Spleen (tissue), 11 donors: ENCODE measurements at regions not wholly inside any gene's neighbourhood (a gene's known extent, or its start where the extent isn't known, plus 50 kb on each side); places are given as distances from the start of the nearest gene placed in this dataset.

Experiments used
- DNase-seq: peaks from one replicate; pipeline ENCODE4 v3.0.0-alpha.2; 2020
- H3K27ac ChIP-seq, 8 donors: fragments of 200-600 bp; sonication (generic) in 7 of 8; 1 replicate in 4 of 8; 2 replicates in 4 of 8; pipeline versions ENCODE4 v1.5.0 to v1.8.0; 2016 to 2021; ENCODE audit warnings: inconsistent platforms in 4 of 8, mild to moderate bottlenecking in 4 of 8, moderate library complexity in 1 of 8
- H3K27me3 ChIP-seq, 7 donors: fragments of 200-600 bp; sonication (generic) in 6 of 7; replicated peaks in 1 of 7; 1 replicate in 4 of 7; 2 replicates in 3 of 7; pipeline versions ENCODE4 v1.5.0 to v1.8.0; 2016 to 2021; ENCODE audit warnings: inconsistent platforms in 3 of 7, mild to moderate bottlenecking in 1 of 7
- H3K36me3 ChIP-seq, 6 donors: fragments of 200-600 bp; sonication (generic) in 5 of 6; 1 replicate in 4 of 6; 2 replicates in 2 of 6; pipeline versions ENCODE4 v1.5.0 to v1.8.0; 2016 to 2021; ENCODE audit warnings: inconsistent platforms in 2 of 6
- H3K4me1 ChIP-seq, 6 donors: fragments of 200-600 bp; sonication (generic) in 5 of 6; 1 replicate in 3 of 6; 2 replicates in 3 of 6; pipeline versions ENCODE4 v1.5.0 to v1.8.0; 2016 to 2021; ENCODE audit warnings: inconsistent platforms in 3 of 6
- H3K4me3 ChIP-seq, 8 donors: fragments of 200-600 bp; sonication (generic) in 7 of 8; 1 replicate in 4 of 8; 2 replicates in 4 of 8; pipeline versions ENCODE4 v1.5.0 to v1.8.0; 2016 to 2021; ENCODE audit warnings: inconsistent platforms in 4 of 8, mild to moderate bottlenecking in 4 of 8, moderate library complexity in 2 of 8
- H3K9me3 ChIP-seq, 8 donors: fragments of 200-600 bp; sonication (generic) in 7 of 8; 1 replicate in 4 of 8; 2 replicates in 4 of 8; pipeline versions ENCODE4 v1.5.0 to v1.8.0; 2016 to 2021; ENCODE audit warnings: inconsistent platforms in 4 of 8
- POLR2A ChIP-seq, 3 donors: fragments of 450-650 bp; IDR thresholded peaks; one replicate each; pipeline ENCODE4 v1.5.1; 2017; ENCODE audit warnings: antibody characterized with exemption in 3 of 3, mild to moderate bottlenecking in 1 of 3
- POLR2AphosphoS5 ChIP-seq, 3 donors: sonication (generic); formaldehyde crosslinking; IDR thresholded peaks; one replicate each; pipeline ENCODE4 v1.5.1; 2017; ENCODE audit warnings: antibody characterized with exemption in 3 of 3
- WGBS, 5 donors: extraction: QIAGEN DNeasy Blood & Tissue Kit in 3 of 5; methylation state at CpG; one replicate each; pipeline versions ENCODE4 v1.1.5 to v1.1.7; 2013 to 2018; 5-methylcytosine and 5-hydroxymethylcytosine counted together
- intact Hi-C: fragments of 100-400 bp; cut with DNase I; formaldehyde crosslinking; loops from one replicate; pipeline ENCODE4 v1.15.0; 2023; ENCODE audit warnings: low total_unique reads
- TF ChIP-seq, protein P1 (sequence below), 11 experiments: fragments of 200-600 bp in 7 of 11; fragments of 450-650 bp in 4 of 11; sonication (generic) in 4 of 11; IDR thresholded peaks in 8 of 11; conservative IDR thresholded peaks in 3 of 11; 1 replicate in 7 of 11; 2 replicates in 4 of 11; pipeline versions ENCODE4 v1.4.0 to v1.8.0; 2016 to 2021; ENCODE audit warnings: antibody characterized with exemption in 11 of 11, inconsistent platforms in 4 of 11, mild to moderate bottlenecking in 1 of 11
- donor health status: healthy with polysubstance abuse.
- donor health status: DM: no; HTN: no; CAD: no; lungs with moderate emphysema.
- donor health status: DM: no; HTN: no; CAD: no.
- donor health status: Bipolar disorder and iron deficiency.
- donor health status: healthy.
- donor health status: DM: no; HTN: no; CAD: no.
- donor health status: DM: yes; HTN: yes; CAD: no.

DNA sequence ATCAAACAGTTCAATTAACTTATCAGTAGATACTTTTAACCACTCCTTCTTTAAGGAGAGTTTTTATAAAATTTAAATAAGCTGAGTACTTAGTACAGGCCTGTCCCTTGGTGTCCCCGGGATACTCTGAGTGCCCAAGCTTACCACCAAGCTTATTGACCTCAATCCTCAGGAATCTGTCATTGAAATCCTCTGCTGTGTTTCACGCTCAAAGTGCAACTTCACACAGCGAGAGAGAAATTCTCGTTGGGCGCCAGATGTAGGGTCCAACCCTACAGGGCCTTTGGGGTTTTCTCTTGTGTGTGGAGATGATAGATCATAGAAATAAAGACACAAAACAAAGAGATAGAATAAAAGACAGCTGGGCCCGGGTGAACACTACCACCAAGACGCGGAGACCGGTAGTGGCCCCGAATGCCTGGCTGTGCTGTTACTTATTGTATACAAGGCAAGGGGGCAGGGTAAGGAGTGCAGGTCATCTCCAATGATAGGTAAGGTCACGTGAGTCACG, 65.3 kb upstream of the ARL4D start:
- TF ChIP-seq POLR2A (IDR thresholded peaks at IDR 0.05) (no peak), POLR2AphosphoS5 (IDR thresholded peaks at IDR 0.05) (no peak)
- TF ChIP-seq, protein P1, sequence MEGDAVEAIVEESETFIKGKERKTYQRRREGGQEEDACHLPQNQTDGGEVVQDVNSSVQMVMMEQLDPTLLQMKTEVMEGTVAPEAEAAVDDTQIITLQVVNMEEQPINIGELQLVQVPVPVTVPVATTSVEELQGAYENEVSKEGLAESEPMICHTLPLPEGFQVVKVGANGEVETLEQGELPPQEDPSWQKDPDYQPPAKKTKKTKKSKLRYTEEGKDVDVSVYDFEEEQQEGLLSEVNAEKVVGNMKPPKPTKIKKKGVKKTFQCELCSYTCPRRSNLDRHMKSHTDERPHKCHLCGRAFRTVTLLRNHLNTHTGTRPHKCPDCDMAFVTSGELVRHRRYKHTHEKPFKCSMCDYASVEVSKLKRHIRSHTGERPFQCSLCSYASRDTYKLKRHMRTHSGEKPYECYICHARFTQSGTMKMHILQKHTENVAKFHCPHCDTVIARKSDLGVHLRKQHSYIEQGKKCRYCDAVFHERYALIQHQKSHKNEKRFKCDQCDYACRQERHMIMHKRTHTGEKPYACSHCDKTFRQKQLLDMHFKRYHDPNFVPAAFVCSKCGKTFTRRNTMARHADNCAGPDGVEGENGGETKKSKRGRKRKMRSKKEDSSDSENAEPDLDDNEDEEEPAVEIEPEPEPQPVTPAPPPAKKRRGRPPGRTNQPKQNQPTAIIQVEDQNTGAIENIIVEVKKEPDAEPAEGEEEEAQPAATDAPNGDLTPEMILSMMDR (IDR thresholded peaks at IDR 0.05 in 8 of 11, conservative IDR thresholded peaks at IDR 0.05 in 3 of 11), result no peak
- H3K4me3 ChIP-seq, result no peak overlapping the region

DNA sequence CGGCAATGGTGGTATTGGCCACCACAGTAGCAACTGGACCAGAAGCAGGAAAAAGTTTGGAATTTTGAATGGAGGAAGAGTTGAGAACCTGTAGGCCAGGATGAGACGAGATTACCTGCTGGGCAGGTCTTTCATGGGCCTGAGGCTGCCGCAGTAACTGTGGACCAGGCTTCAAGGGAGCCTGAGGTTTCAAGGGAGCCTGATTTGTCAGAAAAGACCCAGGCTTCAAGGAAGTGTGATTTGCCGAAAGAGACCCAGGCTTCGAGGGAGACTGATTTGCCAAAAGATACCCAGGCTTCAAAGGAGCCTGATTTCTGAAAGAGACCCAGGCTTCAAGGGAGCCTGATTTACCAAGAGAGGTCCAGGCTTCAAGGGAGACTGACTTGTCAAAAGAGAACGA, 66.6 kb upstream of the ARL4D start:
- Histone ChIP-seq H3K27me3 (no peaks in the 10 kb centered on the region), H3K27ac (no peak overlapping the region), H3K4me1 (peaks cover 2 to 21% (median 14%) of the 10 kb centered on the region in 6 donors), H3K36me3 (no peaks in the 10 kb centered on the region), H3K9me3 (no peaks in the 10 kb centered on the region), H3K4me3 (no peak overlapping the region)
- no peak for DNase-seq
- 82 to 96% (median 91%) methylated on average over 6 of the region's 6 CpGs for WGBS, 5 donors
- intact Hi-C loops, result no loop called here
- no peak for TF ChIP-seq POLR2AphosphoS5 (IDR thresholded peaks at IDR 0.05)
- TF ChIP-seq, protein P1 (IDR thresholded peaks at IDR 0.05 in 8 of 11, conservative IDR thresholded peaks at IDR 0.05 in 3 of 11), result no peak

More for the DNA sequence above, 65.3 kb upstream of the ARL4D start:
- Histone ChIP-seq H3K9me3 (no peaks in the 10 kb centered on the region), H3K4me1 (peaks cover 2 to 22% (median 14%) of the 10 kb centered on the region in 6 donors), H3K27ac (peak overlapping the region in 2 of 8 donors; percentile 23 to 45), H3K36me3 (no peaks in the 10 kb centered on the region), H3K27me3 (no peaks in the 10 kb centered on the region)
- intact Hi-C loops, result no loop called here
- 83 to 92% (median 87%) methylated on average over 12 of the region's 12 CpGs for WGBS, 5 donors
- no peak for DNase-seq

DNA sequence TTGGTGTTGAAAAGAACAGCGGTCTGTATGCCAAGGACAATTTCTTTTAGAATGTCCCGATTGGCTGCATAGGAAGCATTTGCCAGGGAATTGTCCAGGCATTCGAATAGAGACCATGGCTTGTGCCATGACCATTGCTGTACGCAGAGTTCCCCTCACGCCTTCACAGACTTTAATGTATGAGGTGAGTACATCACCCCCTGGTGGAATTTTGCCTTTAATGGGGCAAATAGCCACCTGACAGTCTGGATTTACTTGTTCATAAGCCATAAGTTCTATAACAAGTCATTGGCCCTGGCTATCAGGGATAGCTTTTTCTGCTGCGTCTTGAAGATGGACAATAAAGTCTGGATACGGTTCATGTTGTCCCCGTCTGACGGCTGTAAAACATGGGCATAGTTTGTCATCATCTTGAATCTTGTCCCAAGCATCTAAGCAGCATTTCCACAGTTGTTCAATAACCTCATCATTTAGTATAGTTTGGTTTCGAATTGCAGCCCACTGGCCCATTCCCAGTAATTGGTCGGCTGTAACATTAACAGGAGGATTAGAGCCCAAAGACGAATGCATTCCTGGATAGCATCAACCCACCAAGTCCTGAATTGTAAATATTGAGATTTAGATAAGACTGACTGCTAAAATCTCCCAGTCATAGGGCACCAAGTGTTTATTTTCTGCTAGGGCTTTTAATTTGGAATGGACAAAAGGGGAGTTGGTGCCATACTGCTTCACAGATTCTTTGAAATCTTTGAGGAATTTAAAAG, 67.7 kb upstream of the ARL4D start:
- intact Hi-C loops, result no loop called here
- DNase-seq, result no peak
- peaks cover 2 to 21% (median 14%) of the 10 kb centered on the region in 6 donors for H3K4me1 ChIP-seq
- no peaks in the 10 kb centered on the region for H3K36me3 ChIP-seq
- H3K27me3 ChIP-seq, result no peaks in the 10 kb centered on the region
- WGBS, 5 donors, result 80 to 88% (median 83%) methylated on average over 12 of the region's 12 CpGs
- no peak overlapping the region for H3K4me3 ChIP-seq
- no peak for TF ChIP-seq POLR2A (IDR thresholded peaks at IDR 0.05)
- TF ChIP-seq, protein P1 (IDR thresholded peaks at IDR 0.05 in 8 of 11, conservative IDR thresholded peaks at IDR 0.05 in 3 of 11), result no peak
- no peak for TF ChIP-seq POLR2AphosphoS5 (IDR thresholded peaks at IDR 0.05)
- H3K9me3 ChIP-seq, result no peaks in the 10 kb centered on the region
- H3K27ac ChIP-seq, result no peak overlapping the region

DNA sequence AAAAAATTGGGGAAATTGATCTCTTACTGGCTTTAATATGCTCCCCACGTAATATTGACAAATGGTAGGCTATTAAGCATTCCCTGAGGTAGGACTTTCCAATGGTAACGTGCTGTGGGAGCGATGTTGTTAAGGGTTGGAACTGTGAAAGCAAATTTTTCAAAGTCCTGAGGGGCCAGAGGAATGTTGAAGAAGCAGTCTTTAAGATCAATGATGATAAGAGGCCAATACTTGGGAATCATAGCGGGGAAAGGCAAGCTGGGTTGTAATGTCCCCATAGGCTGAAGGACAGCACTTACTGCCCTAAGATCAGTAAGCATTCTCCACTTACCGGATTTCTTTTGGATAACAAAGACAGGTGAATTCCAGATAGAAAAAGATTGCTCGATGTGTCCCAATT, 69.6 kb upstream of the ARL4D start:
- no peaks in the 10 kb centered on the region for H3K27me3 ChIP-seq
- H3K4me3 ChIP-seq, result no peak overlapping the region
- H3K36me3 ChIP-seq, result no peaks in the 10 kb centered on the region
- no peaks in the 10 kb centered on the region for H3K9me3 ChIP-seq
- H3K4me1 ChIP-seq, result peaks cover 2 to 16% (median 7%) of the 10 kb centered on the region in 6 donors
- intact Hi-C loops, result no loop called here
- no peak for TF ChIP-seq POLR2AphosphoS5 (IDR thresholded peaks at IDR 0.05)
- TF ChIP-seq, protein P1 (IDR thresholded peaks at IDR 0.05 in 8 of 11, conservative IDR thresholded peaks at IDR 0.05 in 3 of 11), result no peak
- no peak for TF ChIP-seq POLR2A (IDR thresholded peaks at IDR 0.05)
- DNase-seq, result no peak
- no peak overlapping the region for H3K27ac ChIP-seq
- WGBS, 5 donors, result 88 to 92% (median 91%) methylated on average over 6 of the region's 6 CpGs
